GM12864 (cell line): ENCODE measurements at regions not wholly inside any gene's neighbourhood (a gene's known extent, or its start where the extent isn't known, plus 50 kb on each side); places are given as distances from the start of the nearest gene placed in this dataset.

Source experiments
- DNase-seq: peaks from one replicate; pipeline ENCODE4 v3.0.0-alpha.2; 2011; ENCODE audit warnings: low read depth
- H3K4me3 ChIP-seq: 2 replicates; pipeline ENCODE4 v1.5.1; 2011; ENCODE audit warnings: mild to moderate bottlenecking, low read depth, low read length, control low read depth
- CTCF ChIP-seq: IDR thresholded peaks from 2 replicates; pipeline ENCODE4 v1.5.1; 2011; ENCODE audit warnings: low read depth, mild to moderate bottlenecking, moderate library complexity, low read length, control low read depth, inconsistent platforms; ENCODE audit errors: missing control alignments

DNA sequence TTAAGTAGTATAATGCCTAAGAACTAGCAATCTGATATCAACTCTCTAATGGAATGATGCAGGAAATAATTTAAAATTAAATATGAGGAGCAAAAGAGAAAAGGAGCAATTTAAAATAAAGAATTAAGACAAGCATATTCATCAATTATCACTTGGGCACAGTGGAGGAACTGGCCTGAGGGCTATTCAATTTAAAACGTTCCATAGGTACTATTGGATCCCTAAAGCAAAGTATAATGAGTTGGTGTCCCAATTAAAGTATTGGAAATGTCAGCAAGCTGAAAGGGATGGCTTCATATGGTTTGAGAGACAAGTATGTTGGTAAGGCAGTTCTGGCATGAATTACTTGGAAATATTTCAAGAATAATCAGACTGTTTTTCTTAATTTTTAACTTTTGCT is 2064.1 kb upstream of the TENM3 start:
- DNase-seq, result no peak
- no peak overlapping the region for H3K4me3 ChIP-seq
- no peak for TF ChIP-seq CTCF

- no peak for TF ChIP-seq CTCF
- no peak overlapping the region for H3K4me3 ChIP-seq
- DNase-seq, result no peak
Measured at GRCh38 chr4:180189666-180190065, 2053.5 kb upstream of the TENM3 start.

GRCh38 chr4:180190382-180190781 is 2052.8 kb upstream of the TENM3 start:
- DNase-seq, result no peak
- no peak for TF ChIP-seq CTCF
- no peak overlapping the region for H3K4me3 ChIP-seq

GRCh38 chr4:180197471-180197870 is 2045.7 kb upstream of the TENM3 start:
- TF ChIP-seq CTCF, result no peak
- no peak overlapping the region for H3K4me3 ChIP-seq
- DNase-seq, result no peak

DNA sequence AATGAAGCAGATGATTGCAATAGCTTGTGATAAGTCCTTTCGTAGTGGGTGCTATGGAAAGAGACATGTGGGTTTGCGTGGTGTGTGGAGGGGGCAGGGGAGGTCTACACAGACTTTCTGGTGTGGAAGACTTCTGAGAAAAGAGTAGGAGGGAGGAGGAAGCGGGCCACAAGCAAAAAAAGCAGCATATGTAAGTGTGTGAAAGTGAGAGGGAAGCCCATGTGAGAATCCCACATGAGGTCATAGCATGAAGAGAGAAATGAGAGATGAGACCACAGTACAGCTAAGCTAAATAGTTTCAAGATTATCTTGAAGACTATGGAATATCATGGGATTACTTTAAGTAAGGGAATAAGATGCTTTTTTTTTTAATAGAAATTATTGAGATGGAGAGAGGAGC is 2039.9 kb upstream of the TENM3 start:
- no peak for TF ChIP-seq CTCF
- H3K4me3 ChIP-seq, result no peak overlapping the region
- DNase-seq, result no peak

DNA sequence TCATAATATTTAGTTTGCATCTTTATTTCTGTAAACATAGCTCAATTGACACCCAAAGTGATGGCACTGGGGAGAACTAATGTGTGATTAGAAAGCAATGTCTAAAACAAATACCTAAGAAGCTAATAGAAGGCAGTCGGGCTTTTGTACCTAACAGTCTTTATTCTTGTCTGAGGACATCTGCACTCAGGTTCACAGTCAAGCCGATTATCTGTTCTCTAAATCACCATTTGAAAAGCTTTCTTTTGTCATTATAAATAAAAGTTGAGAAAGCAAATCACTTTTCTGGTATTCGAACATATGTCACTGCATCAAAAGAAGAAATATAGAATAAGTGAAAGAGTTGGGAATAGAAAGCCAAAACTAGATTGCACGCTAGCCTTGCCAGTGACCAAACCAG is 2037.9 kb upstream of the TENM3 start:
- TF ChIP-seq CTCF, result no peak
- no peak overlapping the region for H3K4me3 ChIP-seq
- no peak for DNase-seq

GRCh38 chr4:180207921-180208320 is 2035.3 kb upstream of the TENM3 start:
- no peak overlapping the region for H3K4me3 ChIP-seq
- DNase-seq, result no peak
- TF ChIP-seq CTCF, result no peak
